ENCODE measurements at regions not wholly inside any gene's neighbourhood (a gene's known extent, or its start where the extent isn't known, plus 50 kb on each side); places are given as distances from the start of the nearest gene placed in this dataset.

DNA sequence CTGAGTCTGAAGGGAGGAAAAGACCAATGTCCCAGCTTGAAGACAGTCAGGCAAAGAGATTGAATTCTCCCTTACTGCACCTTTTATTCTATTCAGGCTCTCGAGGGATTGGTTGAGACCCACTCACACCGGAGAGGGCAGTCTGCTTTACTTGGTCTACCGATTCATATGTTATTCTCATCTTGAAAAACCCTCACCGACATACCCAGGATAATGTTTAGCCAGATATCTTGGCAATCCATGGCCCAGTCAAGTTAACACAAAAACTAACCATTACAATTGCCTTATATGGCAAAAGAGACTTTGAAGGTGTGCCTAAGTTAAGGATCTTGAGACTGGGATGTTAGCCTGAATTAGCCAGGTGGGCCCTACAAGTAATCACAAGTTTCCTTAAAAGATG lies 53.8 kb upstream of the BET1 start:
- TF ChIP-seq EZH2phosphoT487 (IDR thresholded peaks at IDR 0.05; ENCODE audit: borderline replicate concordance, low read depth, low read length): no peak
- TF ChIP-seq CTCF (conservative IDR thresholded peaks at IDR 0.05; ENCODE audit: low read length): no peak
- BruUV-seq (replicated peaks): no TSS peak
- ChIA-PET POLR2A (interaction anchor here (0.5 to 0.6 kb wide), 2 partner anchors 21 to 40 kb away, joined by 3 to 6 read pairs; no protein-coding TSS in a partner anchor), CTCF (ENCODE audit: unreplicated experiment) (no interaction called here)
- no peak for DNase-seq (ENCODE audit: low spot score)
- Histone ChIP-seq H3K4me2 (ENCODE audit: low read length) (no peak overlapping the region), H3K9me2 (ENCODE audit: insufficient read depth, low read length) (no peaks in the 10 kb centered on the region), H3K27ac (ENCODE audit: low read depth, low read length, poor library complexity, severe bottlenecking) (no peak overlapping the region), H3K4me3 (ENCODE audit: low read depth, low read length, poor library complexity, severe bottlenecking) (no peak overlapping the region), H3K79me2 (ENCODE audit: insufficient read depth, low read depth, low read length) (no peaks in the 10 kb centered on the region), H4K20me1 (ENCODE audit: insufficient read depth, low read length) (no peaks in the 10 kb centered on the region), H3K36me3 (ENCODE audit: insufficient read depth, low read length) (peaks cover 21% of the 10 kb centered on the region), H3K9me3 (ENCODE audit: low read length) (peaks cover 18% of the 10 kb centered on the region), H2AFZ (ENCODE audit: low read length) (no peak overlapping the region), H3K4me1 (ENCODE audit: insufficient read depth, low read length, poor library complexity, severe bottlenecking) (peaks cover 77% of the 10 kb centered on the region)
- intact Hi-C loops (cut with micrococcal nuclease; ENCODE audit: unreplicated experiment): loop anchor here (10.0 kb wide), 1 partner anchor 457 kb away; no protein-coding TSS in a partner anchor

DNA sequence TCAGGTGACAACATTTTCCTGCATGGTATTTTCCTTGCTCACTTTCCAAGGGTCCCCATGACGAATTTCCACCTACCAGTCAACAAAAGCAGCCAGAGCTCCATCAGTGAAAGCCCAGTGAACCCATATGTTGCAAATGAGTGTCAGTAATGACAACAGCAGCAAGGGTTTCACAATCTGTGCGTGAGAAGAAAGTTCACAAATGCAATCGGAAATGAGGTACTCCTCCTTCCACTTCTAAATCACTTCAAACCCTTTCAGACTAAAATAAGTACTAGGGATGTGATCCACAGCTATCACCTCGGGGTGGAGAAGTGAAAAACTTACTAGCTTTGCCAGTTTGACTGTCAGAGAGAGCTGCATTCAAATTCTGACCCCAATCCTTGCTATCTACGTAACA lies 55.6 kb upstream of the BET1 start:
- Histone ChIP-seq H4K20me1 (ENCODE audit: insufficient read depth, low read length) (no peaks in the 10 kb centered on the region), H3K27ac (ENCODE audit: low read depth, low read length, poor library complexity, severe bottlenecking) (peak overlapping the region; percentile 6), H3K36me3 (ENCODE audit: insufficient read depth, low read length) (peaks cover 21% of the 10 kb centered on the region), H3K79me2 (ENCODE audit: insufficient read depth, low read depth, low read length) (no peaks in the 10 kb centered on the region), H3K9me3 (ENCODE audit: low read length) (peaks cover 18% of the 10 kb centered on the region), H2AFZ (ENCODE audit: low read length) (peak overlapping the region; percentile 84), H3K4me3 (ENCODE audit: low read depth, low read length, poor library complexity, severe bottlenecking) (no peak overlapping the region), H3K4me2 (ENCODE audit: low read length) (peak overlapping the region; percentile 44), H3K4me1 (ENCODE audit: insufficient read depth, low read length, poor library complexity, severe bottlenecking) (peaks cover 61% of the 10 kb centered on the region), H3K9me2 (ENCODE audit: insufficient read depth, low read length) (no peaks in the 10 kb centered on the region)
- intact Hi-C loops (cut with micrococcal nuclease; ENCODE audit: unreplicated experiment): loop anchor here (10.0 kb wide), 2 partner anchors 455 to 1245 kb away; no protein-coding TSS in a partner anchor
- no TSS peak for BruUV-seq (replicated peaks)
- TF ChIP-seq EZH2phosphoT487 (IDR thresholded peaks at IDR 0.05; ENCODE audit: borderline replicate concordance, low read depth, low read length): no peak
- no peak for TF ChIP-seq CTCF (conservative IDR thresholded peaks at IDR 0.05; ENCODE audit: low read length)
- ChIA-PET CTCF (ENCODE audit: unreplicated experiment) (no interaction called here), POLR2A (interaction anchor here (1.0 to 1.9 kb wide), 5 partner anchors 9 to 27 kb away, joined by 3 to 6 read pairs (median 5); no protein-coding TSS in a partner anchor)
- DNase-seq (ENCODE audit: low spot score): peak; percentile 22

GRCh38 chr7:94060752-94061151 lies 56.6 kb upstream of the BET1 start:
- no peak overlapping the region for H3K27ac ChIP-seq (ENCODE audit: low read depth, low read length, poor library complexity, severe bottlenecking)
- no peaks in the 10 kb centered on the region for H4K20me1 ChIP-seq (ENCODE audit: insufficient read depth, low read length)
- peak overlapping the region; percentile 90 for H2AFZ ChIP-seq (ENCODE audit: low read length)
- ChIA-PET POLR2A (interaction anchor here (1.2 to 1.9 kb wide), 5 partner anchors 8 to 153 kb away, joined by 3 to 11 read pairs (median 5); no protein-coding TSS in a partner anchor), CTCF (ENCODE audit: unreplicated experiment) (no interaction called here)
- TF ChIP-seq EZH2phosphoT487 (IDR thresholded peaks at IDR 0.05; ENCODE audit: borderline replicate concordance, low read depth, low read length) (no peak), CTCF (conservative IDR thresholded peaks at IDR 0.05; ENCODE audit: low read length) (no peak)
- H3K79me2 ChIP-seq (ENCODE audit: insufficient read depth, low read depth, low read length): no peaks in the 10 kb centered on the region
- peak overlapping the region; percentile 44; the same call in 1 of the 2 replicates for H3K4me2 ChIP-seq (ENCODE audit: low read length)
- no peak overlapping the region for H3K4me3 ChIP-seq (ENCODE audit: low read depth, low read length, poor library complexity, severe bottlenecking)
- BruUV-seq (replicated peaks): no TSS peak
- peaks cover 18% of the 10 kb centered on the region for H3K36me3 ChIP-seq (ENCODE audit: insufficient read depth, low read length)
- no peaks in the 10 kb centered on the region for H3K9me2 ChIP-seq (ENCODE audit: insufficient read depth, low read length)
- peaks cover 17% of the 10 kb centered on the region for H3K9me3 ChIP-seq (ENCODE audit: low read length)
- intact Hi-C loops (cut with micrococcal nuclease; ENCODE audit: unreplicated experiment): loop anchor here (10.0 kb wide), 1 partner anchor 1246 kb away; no protein-coding TSS in a partner anchor
- DNase-seq (ENCODE audit: low spot score): no peak
- H3K4me1 ChIP-seq (ENCODE audit: insufficient read depth, low read length, poor library complexity, severe bottlenecking): peaks cover 57% of the 10 kb centered on the region

Data from OCI-LY7 (cell line).